K562 (cell line): ENCODE measurements at regions not wholly inside any gene's neighbourhood (a gene's known extent, or its start where the extent isn't known, plus 50 kb on each side); places are given as distances from the start of the nearest gene placed in this dataset.

Experiments
- ATF1 ChIP-seq, 2 experiments: fragments of 450-650 bp in 1 of 2; IDR thresholded peaks; 2 replicates each; pipeline ENCODE4 v1.6.1; 2016; ENCODE audit warnings: missing compliant biosample characterization in 1 of 2, missing genetic modification characterization in 1 of 2
- CXXC5 ChIP-seq: fragments of 250-450 bp; sonication (Bioruptor Pico); IDR thresholded peaks from 2 replicates; pipeline ENCODE4 v1.8.0; 2022; ENCODE audit warnings: inconsistent platforms, mild to moderate bottlenecking, moderate library complexity
- FIP1L1 ChIP-seq: fragments of 200-400 bp; formaldehyde crosslinking; IDR thresholded peaks from 2 replicates; pipeline ENCODE4 v1.6.1; 2018; ENCODE audit warnings: mild to moderate bottlenecking, low read depth, low read length; ENCODE audit not compliant: poor library complexity, severe bottlenecking
- HDAC1 ChIP-seq, 2 experiments: fragments of 450-650 bp; IDR thresholded peaks; 2 replicates each; pipeline ENCODE4 v1.6.1; 2016 to 2017; ENCODE audit warnings: inconsistent platforms in 1 of 2, mild to moderate bottlenecking in 1 of 2, moderate library complexity in 1 of 2
- HMGN3 ChIP-seq: IDR thresholded peaks from 2 replicates; pipeline ENCODE4 v1.6.1; 2011; ENCODE audit warnings: borderline replicate concordance, low read depth, mild to moderate bottlenecking, mixed read lengths, low read length; ENCODE audit not compliant: insufficient read length; ENCODE audit errors: extremely low read depth
- JUN ChIP-seq, 2 experiments: sonication (generic) in 1 of 2; formaldehyde crosslinking in 1 of 2; IDR thresholded peaks; 2 replicates each; pipeline versions ENCODE4 v1.6.1 to v1.8.0; 2012 to 2022; ENCODE audit warnings: borderline replicate concordance in 2 of 2, mild to moderate bottlenecking in 2 of 2, improper control_type of control experiment in 1 of 2, low read depth in 1 of 2, low read length in 1 of 2, missing genetic modification reagents in 1 of 2
- KLF16 ChIP-seq: IDR thresholded peaks from 2 replicates; pipeline ENCODE4 v1.6.1; 2016; ENCODE audit warnings: antibody characterized with exemption
- MAFG ChIP-seq: fragments of 450-650 bp; conservative IDR thresholded peaks from 2 replicates; pipeline ENCODE4 v1.6.1; 2016; ENCODE audit warnings: missing genetic modification characterization, missing compliant biosample characterization
- MCM3 ChIP-seq: fragments of 450-650 bp; IDR thresholded peaks from 2 replicates; pipeline ENCODE4 v1.6.1; 2016
- MECOM ChIP-seq: fragments of 250-450 bp; sonication (Bioruptor Pico); IDR thresholded peaks from 2 replicates; pipeline ENCODE4 v1.8.0; 2022; ENCODE audit warnings: inconsistent platforms
- MEIS2 ChIP-seq: fragments of 450-650 bp; IDR thresholded peaks from 2 replicates; pipeline ENCODE4 v1.6.1; 2014; ENCODE audit warnings: mild to moderate bottlenecking; ENCODE audit not compliant: partially characterized antibody
- MTA2 ChIP-seq: fragments of 450-650 bp; IDR thresholded peaks from 2 replicates; pipeline ENCODE4 v1.6.1; 2016; ENCODE audit warnings: low read depth
- RBM34 ChIP-seq: fragments of 200-400 bp; formaldehyde crosslinking; IDR thresholded peaks from 2 replicates; pipeline ENCODE4 v1.6.1; 2018; ENCODE audit warnings: low read length, borderline replicate concordance; ENCODE audit not compliant: insufficient read depth
- SETDB1 ChIP-seq: IDR thresholded peaks from one replicate; pipeline ENCODE4 v1.6.1; 2012; ENCODE audit warnings: low read length, control low read depth, inconsistent platforms
- SMARCC2 ChIP-seq: fragments of 450-650 bp; IDR thresholded peaks from 2 replicates; pipeline ENCODE4 v1.6.1; 2017; ENCODE audit warnings: antibody characterized with exemption, moderate library complexity, mild to moderate bottlenecking, low read depth
- ZEB2 ChIP-seq: fragments of 450-650 bp; IDR thresholded peaks from 2 replicates; pipeline ENCODE4 v1.6.1; 2016
- ZFX ChIP-seq: sonication (generic); formaldehyde crosslinking; IDR thresholded peaks from 2 replicates; pipeline ENCODE4 v1.8.0; 2022; ENCODE audit warnings: mild to moderate bottlenecking, missing genetic modification reagents, moderate library complexity
- ZNF316 ChIP-seq: fragments of 450-650 bp; IDR thresholded peaks from 2 replicates; pipeline ENCODE4 v1.6.1; 2016
- TF ChIP-seq, protein P1 (sequence below), 2 experiments: fragments of 450-650 bp in 1 of 2; sonication (generic) in 1 of 2; formaldehyde crosslinking in 1 of 2; IDR thresholded peaks in 1 of 2; conservative IDR thresholded peaks in 1 of 2; 2 replicates each; pipeline versions ENCODE4 v1.6.1 to v1.8.1; 2016 to 2023; ENCODE audit warnings: mild to moderate bottlenecking in 2 of 2, moderate library complexity in 2 of 2, inconsistent platforms in 1 of 2, missing genetic modification reagents in 1 of 2
- TF ChIP-seq, protein P2 (sequence below): sonication (generic); formaldehyde crosslinking; IDR thresholded peaks from 2 replicates; pipeline ENCODE4 v1.8.0; 2022; ENCODE audit warnings: missing genetic modification reagents, mild to moderate bottlenecking, moderate library complexity, borderline replicate concordance
- TF ChIP-seq, protein P3 (sequence below): conservative IDR thresholded peaks from 2 replicates; pipeline ENCODE4 v1.6.1; 2011; ENCODE audit warnings: low read depth, mild to moderate bottlenecking, low read length; ENCODE audit not compliant: control insufficient read depth
- TF ChIP-seq, protein P4 (sequence below): fragments of 450-650 bp; IDR thresholded peaks from 2 replicates; pipeline ENCODE4 v1.6.1; 2016
- TF ChIP-seq, protein P5 (sequence below): fragments of 450-650 bp; IDR thresholded peaks from 2 replicates; pipeline ENCODE4 v1.6.1; 2018; ENCODE audit warnings: mild to moderate bottlenecking, low read depth; ENCODE audit not compliant: partially characterized antibody

DNA sequence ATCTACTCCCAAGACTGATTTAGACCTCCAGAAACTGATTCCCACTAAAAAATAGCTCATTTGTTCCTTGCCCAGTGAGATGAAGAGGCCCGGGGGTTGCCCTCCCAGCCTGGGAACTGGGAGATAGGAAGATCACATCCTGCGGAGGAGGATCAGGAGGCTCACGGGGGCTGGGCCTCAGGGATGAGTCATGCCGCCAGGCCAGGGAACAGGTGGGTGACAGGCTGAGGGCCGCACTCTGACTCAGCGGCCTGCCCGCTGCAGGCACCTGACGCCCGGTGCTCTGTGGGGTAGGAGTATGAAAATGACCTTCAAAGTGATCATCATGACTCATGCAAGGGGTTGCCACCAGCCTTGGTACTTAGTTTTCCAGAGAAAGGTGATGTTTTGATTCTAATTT lies 104.5 kb upstream of the ZPBP start (continued):
- TF ChIP-seq, protein P1, sequence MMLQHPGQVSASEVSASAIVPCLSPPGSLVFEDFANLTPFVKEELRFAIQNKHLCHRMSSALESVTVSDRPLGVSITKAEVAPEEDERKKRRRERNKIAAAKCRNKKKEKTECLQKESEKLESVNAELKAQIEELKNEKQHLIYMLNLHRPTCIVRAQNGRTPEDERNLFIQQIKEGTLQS (IDR thresholded peaks at IDR 0.05) = peak; percentile 98
- TF ChIP-seq, protein P1 (CRISPR knock-in tag; conservative IDR thresholded peaks at IDR 0.05) = no peak; the same call in 1 of the 2 replicates
- TF ChIP-seq MCM3 = no peak
- TF ChIP-seq ZEB2 = peak; percentile 93
- TF ChIP-seq FIP1L1 = no peak
- TF ChIP-seq HMGN3 = peak; percentile 97
- TF ChIP-seq ATF1 (CRISPR knock-in tag; IDR thresholded peaks at IDR 0.05) = no peak
- TF ChIP-seq ATF1 (tag; IDR thresholded peaks at IDR 0.05) = 0 out of 2 replicates have a peak, but pooled peaks have one; percentile 11
- peak; percentile 75; the same call in 1 of the 2 replicates for TF ChIP-seq MECOM (CRISPR knock-in tag)
- peak; percentile 91 for TF ChIP-seq SMARCC2
- TF ChIP-seq MAFG (tag) = peak; percentile 34; the same call in 1 of the 2 replicates
- TF ChIP-seq KLF16 = peak; percentile 61; the same call in 1 of the 2 replicates
- TF ChIP-seq, protein P2, sequence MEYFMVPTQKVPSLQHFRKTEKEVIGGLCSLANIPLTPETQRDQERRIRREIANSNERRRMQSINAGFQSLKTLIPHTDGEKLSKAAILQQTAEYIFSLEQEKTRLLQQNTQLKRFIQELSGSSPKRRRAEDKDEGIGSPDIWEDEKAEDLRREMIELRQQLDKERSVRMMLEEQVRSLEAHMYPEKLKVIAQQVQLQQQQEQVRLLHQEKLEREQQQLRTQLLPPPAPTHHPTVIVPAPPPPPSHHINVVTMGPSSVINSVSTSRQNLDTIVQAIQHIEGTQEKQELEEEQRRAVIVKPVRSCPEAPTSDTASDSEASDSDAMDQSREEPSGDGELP (CRISPR knock-in tag) = peak; percentile 79
- TF ChIP-seq, protein P3, sequence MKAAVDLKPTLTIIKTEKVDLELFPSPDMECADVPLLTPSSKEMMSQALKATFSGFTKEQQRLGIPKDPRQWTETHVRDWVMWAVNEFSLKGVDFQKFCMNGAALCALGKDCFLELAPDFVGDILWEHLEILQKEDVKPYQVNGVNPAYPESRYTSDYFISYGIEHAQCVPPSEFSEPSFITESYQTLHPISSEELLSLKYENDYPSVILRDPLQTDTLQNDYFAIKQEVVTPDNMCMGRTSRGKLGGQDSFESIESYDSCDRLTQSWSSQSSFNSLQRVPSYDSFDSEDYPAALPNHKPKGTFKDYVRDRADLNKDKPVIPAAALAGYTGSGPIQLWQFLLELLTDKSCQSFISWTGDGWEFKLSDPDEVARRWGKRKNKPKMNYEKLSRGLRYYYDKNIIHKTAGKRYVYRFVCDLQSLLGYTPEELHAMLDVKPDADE = no peak
- peak; percentile 81 for TF ChIP-seq ZNF316
- peak; percentile 56 for TF ChIP-seq CXXC5 (CRISPR knock-in tag)
- peak; percentile 57 for TF ChIP-seq ZFX (CRISPR knock-in tag)
- TF ChIP-seq MEIS2 = peak; percentile 46
- TF ChIP-seq RBM34 = no peak
- peak in 1 of 2 experiments; percentile 39; a peak in 1 of 4 replicates for TF ChIP-seq HDAC1 (IDR thresholded peaks at IDR 0.05)
- no peak for TF ChIP-seq MTA2
- peak; percentile 98 for TF ChIP-seq JUN (IDR thresholded peaks at IDR 0.05; ENCODE audit: borderline replicate concordance, low read depth, low read length)
- no peak for TF ChIP-seq JUN (CRISPR knock-in tag; IDR thresholded peaks at IDR 0.05; ENCODE audit: borderline replicate concordance)
- TF ChIP-seq, protein P4, sequence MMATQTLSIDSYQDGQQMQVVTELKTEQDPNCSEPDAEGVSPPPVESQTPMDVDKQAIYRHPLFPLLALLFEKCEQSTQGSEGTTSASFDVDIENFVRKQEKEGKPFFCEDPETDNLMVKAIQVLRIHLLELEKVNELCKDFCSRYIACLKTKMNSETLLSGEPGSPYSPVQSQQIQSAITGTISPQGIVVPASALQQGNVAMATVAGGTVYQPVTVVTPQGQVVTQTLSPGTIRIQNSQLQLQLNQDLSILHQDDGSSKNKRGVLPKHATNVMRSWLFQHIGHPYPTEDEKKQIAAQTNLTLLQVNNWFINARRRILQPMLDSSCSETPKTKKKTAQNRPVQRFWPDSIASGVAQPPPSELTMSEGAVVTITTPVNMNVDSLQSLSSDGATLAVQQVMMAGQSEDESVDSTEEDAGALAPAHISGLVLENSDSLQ = peak; percentile 59
- TF ChIP-seq SETDB1 = peak; percentile 51
- TF ChIP-seq, protein P5, sequence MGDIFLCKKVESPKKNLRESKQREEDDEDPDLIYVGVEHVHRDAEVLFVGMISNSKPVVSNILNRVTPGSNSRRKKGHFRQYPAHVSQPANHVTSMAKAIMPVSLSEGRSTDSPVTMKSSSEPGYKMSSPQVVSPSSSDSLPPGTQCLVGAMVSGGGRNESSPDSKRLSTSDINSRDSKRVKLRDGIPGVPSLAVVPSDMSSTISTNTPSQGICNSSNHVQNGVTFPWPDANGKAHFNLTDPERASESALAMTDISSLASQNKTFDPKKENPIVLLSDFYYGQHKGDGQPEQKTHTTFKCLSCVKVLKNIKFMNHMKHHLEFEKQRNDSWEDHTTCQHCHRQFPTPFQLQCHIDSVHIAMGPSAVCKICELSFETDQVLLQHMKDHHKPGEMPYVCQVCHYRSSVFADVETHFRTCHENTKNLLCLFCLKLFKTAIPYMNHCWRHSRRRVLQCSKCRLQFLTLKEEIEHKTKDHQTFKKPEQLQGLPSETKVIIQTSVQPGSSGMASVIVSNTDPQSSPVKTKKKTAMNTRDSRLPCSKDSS = no peak
